ENCODE measurements at regions not wholly inside any gene's neighbourhood (a gene's known extent, or its start where the extent isn't known, plus 50 kb on each side); places are given as distances from the start of the nearest gene placed in this dataset.
"Not testable (repeated sequence)": the region's sequence is repeated elsewhere in the genome, so short reads cannot be mapped to it uniquely, and the experiment has no call there.

DNA sequence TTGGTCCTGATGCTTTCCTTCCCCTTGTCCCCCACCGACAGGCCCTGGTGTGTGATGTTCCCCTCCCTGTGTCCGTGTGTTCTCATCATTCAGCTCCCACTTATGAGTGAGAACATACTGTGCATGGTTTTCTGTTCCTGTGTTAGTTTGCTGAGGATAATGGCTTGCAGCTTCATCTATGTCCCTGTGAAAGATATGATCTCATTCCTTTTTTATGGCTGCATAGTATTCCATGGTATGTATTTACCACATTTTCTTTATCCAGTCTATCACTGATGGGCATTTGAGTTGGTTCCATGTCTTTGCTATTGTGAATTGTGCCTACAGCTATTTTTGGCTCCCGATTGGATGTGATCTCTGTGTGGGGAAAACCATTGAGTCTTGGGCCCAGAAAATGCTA is 501.3 kb downstream of the TYW1 start:
- TF ChIP-seq KDM5A (IDR thresholded peaks at IDR 0.05; ENCODE audit: low read length); ZNF274 (IDR thresholded peaks at IDR 0.05; ENCODE audit: borderline replicate concordance, extremely low read depth, low read length); EP300 (IDR thresholded peaks at IDR 0.05; ENCODE audit: borderline replicate concordance in 1 of 2, low read depth in 2 of 2, low read length in 2 of 2); POLR2A (IDR thresholded peaks at IDR 0.05; ENCODE audit: control extremely low read depth in 1 of 2, low read depth in 2 of 2, low read length in 2 of 2): not testable (repeated sequence)
- TF ChIP-seq, protein P1, sequence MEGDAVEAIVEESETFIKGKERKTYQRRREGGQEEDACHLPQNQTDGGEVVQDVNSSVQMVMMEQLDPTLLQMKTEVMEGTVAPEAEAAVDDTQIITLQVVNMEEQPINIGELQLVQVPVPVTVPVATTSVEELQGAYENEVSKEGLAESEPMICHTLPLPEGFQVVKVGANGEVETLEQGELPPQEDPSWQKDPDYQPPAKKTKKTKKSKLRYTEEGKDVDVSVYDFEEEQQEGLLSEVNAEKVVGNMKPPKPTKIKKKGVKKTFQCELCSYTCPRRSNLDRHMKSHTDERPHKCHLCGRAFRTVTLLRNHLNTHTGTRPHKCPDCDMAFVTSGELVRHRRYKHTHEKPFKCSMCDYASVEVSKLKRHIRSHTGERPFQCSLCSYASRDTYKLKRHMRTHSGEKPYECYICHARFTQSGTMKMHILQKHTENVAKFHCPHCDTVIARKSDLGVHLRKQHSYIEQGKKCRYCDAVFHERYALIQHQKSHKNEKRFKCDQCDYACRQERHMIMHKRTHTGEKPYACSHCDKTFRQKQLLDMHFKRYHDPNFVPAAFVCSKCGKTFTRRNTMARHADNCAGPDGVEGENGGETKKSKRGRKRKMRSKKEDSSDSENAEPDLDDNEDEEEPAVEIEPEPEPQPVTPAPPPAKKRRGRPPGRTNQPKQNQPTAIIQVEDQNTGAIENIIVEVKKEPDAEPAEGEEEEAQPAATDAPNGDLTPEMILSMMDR (IDR thresholded peaks at IDR 0.05; ENCODE audit: control extremely low read depth in 1 of 3, insufficient read depth in 1 of 3, low read depth in 1 of 3, low read length in 3 of 3), result not testable (repeated sequence)
- TF ChIP-seq, protein P2, sequence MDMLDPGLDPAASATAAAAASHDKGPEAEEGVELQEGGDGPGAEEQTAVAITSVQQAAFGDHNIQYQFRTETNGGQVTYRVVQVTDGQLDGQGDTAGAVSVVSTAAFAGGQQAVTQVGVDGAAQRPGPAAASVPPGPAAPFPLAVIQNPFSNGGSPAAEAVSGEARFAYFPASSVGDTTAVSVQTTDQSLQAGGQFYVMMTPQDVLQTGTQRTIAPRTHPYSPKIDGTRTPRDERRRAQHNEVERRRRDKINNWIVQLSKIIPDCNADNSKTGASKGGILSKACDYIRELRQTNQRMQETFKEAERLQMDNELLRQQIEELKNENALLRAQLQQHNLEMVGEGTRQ (IDR thresholded peaks at IDR 0.05; ENCODE audit: low read length), result not testable (repeated sequence)
- TF ChIP-seq, protein P3, sequence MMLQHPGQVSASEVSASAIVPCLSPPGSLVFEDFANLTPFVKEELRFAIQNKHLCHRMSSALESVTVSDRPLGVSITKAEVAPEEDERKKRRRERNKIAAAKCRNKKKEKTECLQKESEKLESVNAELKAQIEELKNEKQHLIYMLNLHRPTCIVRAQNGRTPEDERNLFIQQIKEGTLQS (IDR thresholded peaks at IDR 0.05; ENCODE audit: insufficient read depth, low read depth, low read length), result not testable (repeated sequence)
- TF ChIP-seq, protein P4, sequence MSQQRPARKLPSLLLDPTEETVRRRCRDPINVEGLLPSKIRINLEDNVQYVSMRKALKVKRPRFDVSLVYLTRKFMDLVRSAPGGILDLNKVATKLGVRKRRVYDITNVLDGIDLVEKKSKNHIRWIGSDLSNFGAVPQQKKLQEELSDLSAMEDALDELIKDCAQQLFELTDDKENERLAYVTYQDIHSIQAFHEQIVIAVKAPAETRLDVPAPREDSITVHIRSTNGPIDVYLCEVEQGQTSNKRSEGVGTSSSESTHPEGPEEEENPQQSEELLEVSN (IDR thresholded peaks at IDR 0.05), result not testable (repeated sequence)

All from H1 (cell line).